ENCODE measurements at regions not wholly inside any gene's neighbourhood (a gene's known extent, or its start where the extent isn't known, plus 50 kb on each side); places are given as distances from the start of the nearest gene placed in this dataset.
"Not testable (repeated sequence)": the region's sequence is repeated elsewhere in the genome, so short reads cannot be mapped to it uniquely, and the experiment has no call there.

- H3K27ac ChIP-seq, result no peak overlapping the region
- DNase-seq (ENCODE audit: low read depth, low spot score), result no peak
These were observed 163.8 kb downstream of the DIRAS2 start for GRCh38 chr9:90478821-90479220.

GRCh38 chr9:90485028-90485427 is 157.6 kb downstream of the DIRAS2 start:
- no peak for DNase-seq (ENCODE audit: low read depth, low spot score)
- H3K27ac ChIP-seq, result no peak overlapping the region

- H3K27ac ChIP-seq, result no peak overlapping the region
- DNase-seq (ENCODE audit: low read depth, low spot score), result no peak
These were observed 153.6 kb downstream of the DIRAS2 start for GRCh38 chr9:90489066-90489465.

DNA sequence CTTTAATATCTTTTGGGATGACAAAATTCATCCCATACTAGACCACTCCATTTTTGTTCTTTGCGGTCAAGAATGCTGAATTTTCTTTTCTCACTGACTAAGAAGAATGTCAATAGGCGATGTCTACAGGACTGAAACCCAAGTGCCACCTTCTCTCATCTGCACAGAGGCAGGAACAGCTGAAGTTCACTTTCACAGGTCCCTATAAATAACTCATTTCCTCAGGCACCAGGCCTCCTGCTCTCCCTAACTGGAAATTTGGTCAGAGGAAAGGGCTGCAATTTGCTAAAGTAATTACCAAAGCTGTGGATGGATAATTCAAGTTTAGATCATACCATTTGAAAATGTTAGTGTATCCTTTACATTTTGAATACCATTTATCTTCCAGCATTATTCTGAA is 142.9 kb downstream of the DIRAS2 start:
- DNase-seq (ENCODE audit: low read depth, low spot score), result no peak
- no peak overlapping the region for H3K27ac ChIP-seq

GRCh38 chr9:90502134-90502533 is 140.5 kb downstream of the DIRAS2 start:
- no peak for DNase-seq (ENCODE audit: low read depth, low spot score)
- H3K27ac ChIP-seq, result no peak overlapping the region

DNA sequence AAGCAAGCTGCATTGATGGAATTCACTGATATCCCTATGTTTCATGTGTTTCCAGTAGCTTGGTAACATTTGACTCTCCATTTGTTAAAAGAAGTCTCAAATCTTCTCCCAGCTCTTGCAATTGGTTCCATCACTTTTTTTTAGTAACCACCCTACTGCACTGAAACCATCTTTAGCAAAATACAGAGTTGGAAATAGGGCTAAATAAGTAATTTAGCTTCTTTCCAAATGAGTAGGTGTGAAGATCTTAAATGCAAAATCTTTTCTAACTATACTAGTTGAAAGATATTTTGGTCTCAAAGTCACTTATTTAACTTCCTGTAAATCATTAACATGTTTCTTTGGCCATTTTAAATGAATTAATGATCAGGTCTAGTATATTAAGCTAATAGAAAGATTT is 138.1 kb downstream of the DIRAS2 start:
- no peak for DNase-seq (ENCODE audit: low read depth, low spot score)
- no peak overlapping the region for H3K27ac ChIP-seq

GRCh38 chr9:90505695-90506094 is 136.9 kb downstream of the DIRAS2 start:
- no peak overlapping the region for H3K27ac ChIP-seq
- DNase-seq (ENCODE audit: low read depth, low spot score), result no peak

DNA sequence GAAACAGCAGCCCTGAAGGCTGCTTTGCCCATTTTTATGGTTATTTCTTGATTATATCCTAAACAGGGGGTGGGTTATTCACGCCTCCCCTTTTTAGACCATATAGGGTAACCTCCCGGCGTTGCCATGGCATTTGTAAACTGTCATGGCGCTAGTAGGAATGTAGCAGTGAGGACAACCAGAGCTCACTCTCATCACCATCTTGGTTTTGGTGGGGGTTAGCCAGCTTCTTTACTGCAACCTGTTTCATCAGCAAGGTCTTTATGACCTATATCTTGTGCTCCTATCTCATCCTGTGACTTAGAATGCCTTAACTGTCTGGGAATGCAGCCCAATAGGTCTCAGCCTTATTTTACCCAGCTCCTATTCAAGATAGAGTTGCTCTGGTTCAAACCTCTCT is 136.2 kb downstream of the DIRAS2 start:
- not testable (repeated sequence) for DNase-seq (ENCODE audit: low read depth, low spot score); H3K27ac ChIP-seq

GRCh38 chr9:90507621-90508020 is 135.0 kb downstream of the DIRAS2 start:
- no peak for DNase-seq (ENCODE audit: low read depth, low spot score)
- no peak overlapping the region for H3K27ac ChIP-seq

GRCh38 chr9:90508940-90509339 is 133.7 kb downstream of the DIRAS2 start:
- DNase-seq (ENCODE audit: low read depth, low spot score), result no peak
- H3K27ac ChIP-seq, result no peak overlapping the region

DNA sequence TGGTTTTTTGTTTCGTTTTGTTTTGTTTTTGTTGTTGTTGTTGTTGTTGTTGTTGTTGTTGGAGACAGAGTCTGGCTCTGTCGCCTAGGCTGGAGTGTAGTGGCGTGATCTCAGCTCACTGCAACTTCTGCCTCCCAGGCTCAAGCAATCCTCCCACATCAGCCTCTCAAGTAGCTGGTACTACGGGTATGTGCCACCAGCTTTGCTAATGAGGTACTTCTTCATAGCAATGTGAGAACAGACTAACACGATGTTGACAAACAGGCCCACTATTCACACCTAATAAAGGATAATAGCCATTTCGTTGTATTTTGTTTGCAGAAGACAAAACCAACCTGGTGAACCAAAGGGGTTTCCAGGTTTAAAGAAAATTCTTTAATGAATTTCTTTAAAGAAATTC is 130.9 kb downstream of the DIRAS2 start:
- no peak overlapping the region for H3K27ac ChIP-seq
- no peak for DNase-seq (ENCODE audit: low read depth, low spot score)

DNA sequence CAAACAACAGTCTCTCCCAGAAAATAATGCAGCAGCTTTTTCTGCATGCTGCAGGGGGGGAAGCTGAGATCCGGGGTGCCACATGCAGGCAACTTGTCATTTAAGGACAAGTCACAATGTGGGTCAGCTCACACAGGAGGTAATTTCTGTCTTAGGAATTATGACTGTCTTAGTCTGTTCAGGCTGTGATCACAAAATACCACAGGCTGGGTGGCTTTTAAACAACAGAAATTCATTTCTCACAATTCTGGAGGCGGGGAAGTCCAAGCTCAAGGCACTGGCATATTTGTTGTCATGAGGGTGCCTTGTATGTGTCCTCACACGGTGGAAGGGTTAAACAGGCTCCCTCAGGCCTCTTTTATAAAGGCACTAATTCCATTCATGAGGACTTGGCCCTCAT is 127.7 kb downstream of the DIRAS2 start:
- H3K27ac ChIP-seq, result no peak overlapping the region
- DNase-seq (ENCODE audit: low read depth, low spot score), result no peak

DNA sequence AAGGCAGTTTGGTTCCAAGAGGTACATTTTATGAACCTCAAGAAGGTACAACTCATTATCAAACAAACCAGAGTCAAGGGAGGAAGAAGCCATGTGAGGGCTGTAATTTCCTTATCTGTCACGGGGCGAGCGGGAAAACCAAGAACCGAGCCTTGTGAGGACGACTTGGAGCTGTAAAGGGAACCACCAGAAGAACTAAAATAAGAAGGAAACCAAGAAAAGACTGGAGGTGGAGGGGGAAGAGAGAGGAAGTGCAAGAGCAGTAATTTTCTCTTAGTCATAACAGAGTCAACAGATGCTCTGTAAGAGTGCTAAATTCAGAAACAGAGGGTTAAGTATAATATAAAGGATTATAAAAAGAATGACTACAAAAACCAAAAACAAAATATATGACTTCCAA is 127.1 kb downstream of the DIRAS2 start:
- DNase-seq (ENCODE audit: low read depth, low spot score), result no peak

DNA sequence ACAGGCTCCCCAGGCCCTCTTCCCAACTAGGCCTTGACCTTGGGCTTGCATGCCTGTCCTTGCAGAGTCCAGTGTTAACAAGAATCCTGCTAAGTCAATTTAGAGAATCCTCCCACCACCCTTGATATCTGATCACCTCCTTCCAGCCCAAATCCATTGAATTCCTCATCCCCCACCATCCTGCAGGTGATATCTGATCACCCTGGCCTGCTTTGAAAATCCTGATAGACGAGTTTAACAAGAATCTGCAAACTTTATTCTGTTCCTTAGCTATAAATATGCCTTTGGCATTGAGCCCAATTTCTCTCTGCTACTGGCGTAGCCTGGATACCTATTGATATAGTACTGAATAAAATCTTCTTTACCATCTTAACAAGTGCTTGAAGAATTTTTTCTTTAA is 125.5 kb downstream of the DIRAS2 start:
- no peak overlapping the region for H3K27ac ChIP-seq
- no peak for DNase-seq (ENCODE audit: low read depth, low spot score)

More for the DNA sequence above, 127.1 kb downstream of the DIRAS2 start:
- no peak overlapping the region for H3K27ac ChIP-seq

GRCh38 chr9:90521811-90522570 is 120.6 kb downstream of the DIRAS2 start:
- DNase-seq (ENCODE audit: low read depth, low spot score), result no peak
- no peak overlapping the region for H3K27ac ChIP-seq

GRCh38 chr9:90523958-90524357 is 118.7 kb downstream of the DIRAS2 start:
- no peak overlapping the region for H3K27ac ChIP-seq
- DNase-seq (ENCODE audit: low read depth, low spot score), result no peak

- no peak for DNase-seq (ENCODE audit: low read depth, low spot score)
- no peak overlapping the region for H3K27ac ChIP-seq
These were observed 116.2 kb downstream of the DIRAS2 start for GRCh38 chr9:90526386-90526785.

- DNase-seq (ENCODE audit: low read depth, low spot score); H3K27ac ChIP-seq: not testable (repeated sequence)
These were observed 106.5 kb downstream of the DIRAS2 start for GRCh38 chr9:90536094-90536493.

- no peak overlapping the region for H3K27ac ChIP-seq
- DNase-seq (ENCODE audit: low read depth, low spot score), result no peak
These were observed 104.1 kb downstream of the DIRAS2 start for GRCh38 chr9:90538566-90538965.

DNA sequence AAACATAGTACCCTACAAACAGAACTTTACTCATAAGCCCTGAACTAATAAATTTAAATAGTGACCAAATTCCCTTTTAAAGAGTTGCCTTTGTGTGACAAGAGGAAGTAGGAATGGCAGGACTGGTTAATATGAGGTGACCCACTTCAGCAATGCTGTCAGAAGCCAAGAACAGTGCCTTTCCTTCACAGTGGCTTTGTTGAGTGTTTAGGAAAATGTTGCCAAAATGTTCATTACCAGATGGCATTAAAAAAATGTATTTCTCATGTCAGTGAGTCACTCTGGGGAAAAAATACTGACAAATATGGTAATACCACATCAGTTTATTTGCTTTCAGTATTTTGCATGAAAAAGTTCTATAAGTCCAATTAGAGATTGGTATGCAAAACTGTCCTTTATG is 103.3 kb downstream of the DIRAS2 start:
- no peak overlapping the region for H3K27ac ChIP-seq
- no peak for DNase-seq (ENCODE audit: low read depth, low spot score)

DNA sequence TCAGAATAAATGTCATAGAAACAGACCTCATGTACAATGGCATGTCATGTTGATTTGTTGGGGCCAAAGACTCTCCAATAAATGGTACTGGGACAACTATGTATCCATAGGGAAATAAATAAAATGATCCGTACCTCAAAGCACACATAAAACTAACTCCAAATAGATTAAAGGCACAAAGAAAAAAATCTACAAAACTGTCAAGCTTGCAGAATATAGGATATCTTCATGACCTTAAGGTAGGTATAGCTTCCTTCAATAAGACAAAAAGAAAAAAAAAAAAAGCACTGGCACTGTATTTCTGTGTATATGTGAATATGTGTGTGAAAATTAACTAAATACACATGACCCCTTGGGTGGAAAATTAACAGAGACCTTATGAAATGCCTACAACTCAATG is 101.9 kb downstream of the DIRAS2 start:
- DNase-seq (ENCODE audit: low read depth, low spot score), result no peak
- H3K27ac ChIP-seq, result no peak overlapping the region

- no peak for DNase-seq (ENCODE audit: low read depth, low spot score)
- H3K27ac ChIP-seq, result no peak overlapping the region
These were observed 98.1 kb downstream of the DIRAS2 start for GRCh38 chr9:90544488-90544887.

All from epithelial cell of prostate (primary cell).